ENCODE measurements at regions not wholly inside any gene's neighbourhood (a gene's known extent, or its start where the extent isn't known, plus 50 kb on each side); places are given as distances from the start of the nearest gene placed in this dataset.

GRCh38 chr2:238989484-238989883, 141.6 kb downstream of the TWIST2 start:
- ChIA-PET POLR2A (no interaction called here), CTCF (no interaction called here)
- Histone ChIP-seq H3K9me3 (ENCODE audit: control insufficient read depth, insufficient read depth, low read depth, low read length) (no peaks in the 10 kb centered on the region), H3K4me1 (ENCODE audit: control insufficient read depth, insufficient read depth, low read length) (no peaks in the 10 kb centered on the region), H3K27ac (ENCODE audit: extremely low read depth, low read depth, low read length) (no peak overlapping the region), H3K36me3 (ENCODE audit: control insufficient read depth in 2 of 2, insufficient read depth in 1 of 2, low read length in 2 of 2) (no peaks in the 10 kb centered on the region), H3K4me3 (ENCODE audit: low read depth, low read length) (no peak overlapping the region)
- no peak for TF ChIP-seq SP2 (tag by site-specific recombination; IDR thresholded peaks at IDR 0.05)
- no peak for TF ChIP-seq ZSCAN4 (tag by site-specific recombination; IDR thresholded peaks at IDR 0.05)
- TF ChIP-seq YY1 (tag by site-specific recombination; IDR thresholded peaks at IDR 0.05) = no peak
- TF ChIP-seq ZNF18 (tag by site-specific recombination; IDR thresholded peaks at IDR 0.05) = no peak
- TF ChIP-seq ZFP3 (tag by site-specific recombination; IDR thresholded peaks at IDR 0.05; ENCODE audit: low read depth) = no peak
- TF ChIP-seq ZNF664 (tag by site-specific recombination; IDR thresholded peaks at IDR 0.05) = no peak
- TF ChIP-seq KLF7 (tag by site-specific recombination; IDR thresholded peaks at IDR 0.05; ENCODE audit: borderline replicate concordance) = no peak
- TF ChIP-seq ZNF747 (tag by site-specific recombination; IDR thresholded peaks at IDR 0.05) = no peak
- no peak for TF ChIP-seq ZNF629 (tag by site-specific recombination; IDR thresholded peaks at IDR 0.05)
- no peak for TF ChIP-seq ZNF394 (tag by site-specific recombination; IDR thresholded peaks at IDR 0.05; ENCODE audit: borderline replicate concordance)
- TF ChIP-seq ZSCAN18 (tag by site-specific recombination; IDR thresholded peaks at IDR 0.05) = no peak
- TF ChIP-seq TRIM28 (IDR thresholded peaks at IDR 0.05; ENCODE audit: borderline replicate concordance, low read length) = no peak
- TF ChIP-seq ZNF24 (tag by site-specific recombination; IDR thresholded peaks at IDR 0.05) = no peak

- Histone ChIP-seq H3K9me3 (ENCODE audit: control insufficient read depth, insufficient read depth, low read depth, low read length) (no peaks in the 10 kb centered on the region), H3K36me3 (ENCODE audit: control insufficient read depth in 2 of 2, insufficient read depth in 1 of 2, low read length in 2 of 2) (no peaks in the 10 kb centered on the region), H3K4me1 (ENCODE audit: control insufficient read depth, insufficient read depth, low read length) (no peaks in the 10 kb centered on the region), H3K27ac (ENCODE audit: extremely low read depth, low read depth, low read length) (no peak overlapping the region), H3K4me3 (ENCODE audit: low read depth, low read length) (no peak overlapping the region)
- no peak for TF ChIP-seq ZNF449 (tag by site-specific recombination; IDR thresholded peaks at IDR 0.05)
- TF ChIP-seq SETDB1 (IDR thresholded peaks at IDR 0.05; ENCODE audit: insufficient read length, low read length) = peak; percentile 67
- ChIA-PET POLR2A (no interaction called here), CTCF (no interaction called here)
These were observed 146.5 kb downstream of the TWIST2 start for GRCh38 chr2:238994432-238994831.

- no peaks in the 10 kb centered on the region for H3K4me1 ChIP-seq (ENCODE audit: control insufficient read depth, insufficient read depth, low read length)
- no peak overlapping the region for H3K4me3 ChIP-seq (ENCODE audit: low read depth, low read length)
- H3K9me3 ChIP-seq (ENCODE audit: control insufficient read depth, insufficient read depth, low read depth, low read length) = no peaks in the 10 kb centered on the region
- TF ChIP-seq ZNF792 (tag by site-specific recombination; IDR thresholded peaks at IDR 0.05) (no peak), ZFP69B (tag by site-specific recombination; IDR thresholded peaks at IDR 0.05) (no peak), ZNF157 (tag by site-specific recombination; IDR thresholded peaks at IDR 0.05) (no peak), ZEB2 (tag by site-specific recombination; IDR thresholded peaks at IDR 0.05) (no peak), ZNF223 (tag by site-specific recombination; IDR thresholded peaks at IDR 0.05) (no peak), ZNF621 (tag by site-specific recombination; IDR thresholded peaks at IDR 0.05) (no peak), HOXC10 (CRISPR knock-in tag; IDR thresholded peaks at IDR 0.05) (no peak), ZNF48 (tag by site-specific recombination; IDR thresholded peaks at IDR 0.05) (no peak)
- no peak overlapping the region for H3K27ac ChIP-seq (ENCODE audit: extremely low read depth, low read depth, low read length)
- ChIA-PET POLR2A (no interaction called here), CTCF (no interaction called here)
- H3K36me3 ChIP-seq (ENCODE audit: control insufficient read depth in 2 of 2, insufficient read depth in 1 of 2, low read length in 2 of 2) = no peaks in the 10 kb centered on the region
These were observed 147.0 kb downstream of the TWIST2 start for GRCh38 chr2:238994876-238995275.
